ENCODE measurements at regions not wholly inside any gene's neighbourhood (a gene's known extent, or its start where the extent isn't known, plus 50 kb on each side); places are given as distances from the start of the nearest gene placed in this dataset.

DNA sequence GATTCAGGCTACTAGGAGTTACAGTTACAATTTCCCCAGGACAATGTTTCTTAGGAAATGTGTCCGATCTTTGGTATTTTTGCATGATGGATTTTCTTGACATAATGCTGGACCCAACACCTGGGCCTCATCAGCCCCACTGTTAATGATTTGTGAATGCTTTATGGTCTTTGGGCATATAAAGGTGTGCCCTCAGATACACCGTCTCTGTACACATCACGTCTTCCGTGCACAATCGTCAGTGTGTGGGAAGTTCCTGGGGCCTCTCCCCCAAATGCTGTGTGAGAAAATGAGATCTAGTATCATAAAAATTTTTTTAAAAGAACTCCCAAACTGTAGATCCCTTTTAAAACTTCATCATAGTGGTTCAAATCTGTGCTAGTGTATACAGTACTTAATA, 373.2 kb upstream of the ID4 start:
- Histone ChIP-seq H3K4me1 (ENCODE audit: control insufficient read depth, insufficient read depth, low read length) (no peaks in the 10 kb centered on the region), H3K9ac (ENCODE audit: extremely low read depth, low read length, poor library complexity, severe bottlenecking) (no peak overlapping the region), H3K36me3 (ENCODE audit: control insufficient read depth, insufficient read depth, low read length) (no peaks in the 10 kb centered on the region), H3K27ac (ENCODE audit: low read depth, low read length) (no peak overlapping the region), H3K4me3 (ENCODE audit: low read length) (no peak overlapping the region), H3K9me3 (ENCODE audit: control insufficient read depth, low read length) (no peaks in the 10 kb centered on the region), H3K27me3 (ENCODE audit: control insufficient read depth, insufficient read depth, low read length, poor library complexity, severe bottlenecking) (no peaks in the 10 kb centered on the region)
- no peak overlapping the region for H3K27ac Mint-ChIP-seq
- 94 to 100% methylated on average over 1 to 5 of the region's 5 CpGs for WGBS, 2 experiments (ENCODE audit: insufficient coverage in 1 of 2, insufficient read length in 1 of 2)
- no peak overlapping the region for H3K4me3 Mint-ChIP-seq
- no peak for TF ChIP-seq CTCF (conservative IDR thresholded peaks at IDR 0.05)
- no peak for DNase-seq
- H3K4me1 Mint-ChIP-seq = no peaks in the 10 kb centered on the region
- H3K27me3 Mint-ChIP-seq (ENCODE audit: insufficient read depth) = no peaks in the 10 kb centered on the region
- no peaks in the 10 kb centered on the region for H3K36me3 Mint-ChIP-seq (ENCODE audit: low read depth)
- H3K9me3 Mint-ChIP-seq = no peaks in the 10 kb centered on the region

DNA sequence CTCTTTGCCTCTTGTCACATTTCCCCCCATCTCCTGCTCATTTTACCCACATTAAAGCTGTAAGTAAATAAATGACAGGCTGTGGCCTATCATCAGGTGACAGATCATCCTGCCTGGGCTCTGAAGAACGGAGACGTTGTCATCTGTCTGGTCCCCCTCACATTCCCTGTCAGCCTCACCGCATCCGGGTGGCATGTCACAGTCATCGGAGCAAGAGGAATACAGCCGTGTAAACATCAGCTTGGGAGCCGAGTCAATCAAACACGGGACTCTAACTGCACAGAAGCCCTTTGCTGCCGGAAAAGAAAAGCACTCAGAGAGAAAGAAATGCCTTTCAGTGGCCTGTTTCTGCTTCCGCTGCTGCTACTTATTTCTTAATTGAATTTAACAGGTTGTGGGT, 371.9 kb upstream of the ID4 start:
- Histone ChIP-seq H3K4me1 (ENCODE audit: control insufficient read depth, insufficient read depth, low read length) (no peaks in the 10 kb centered on the region), H3K27ac (ENCODE audit: low read depth, low read length) (no peak overlapping the region), H3K27me3 (ENCODE audit: control insufficient read depth, insufficient read depth, low read length, poor library complexity, severe bottlenecking) (no peaks in the 10 kb centered on the region), H3K4me3 (ENCODE audit: low read length) (no peak overlapping the region), H3K9ac (ENCODE audit: extremely low read depth, low read length, poor library complexity, severe bottlenecking) (no peak overlapping the region), H3K9me3 (ENCODE audit: control insufficient read depth, low read length) (no peaks in the 10 kb centered on the region), H3K36me3 (ENCODE audit: control insufficient read depth, insufficient read depth, low read length) (no peaks in the 10 kb centered on the region)
- no peaks in the 10 kb centered on the region for H3K27me3 Mint-ChIP-seq (ENCODE audit: insufficient read depth)
- H3K36me3 Mint-ChIP-seq (ENCODE audit: low read depth) = no peaks in the 10 kb centered on the region
- H3K4me3 Mint-ChIP-seq = no peak overlapping the region
- H3K27ac Mint-ChIP-seq = no peak overlapping the region
- H3K4me1 Mint-ChIP-seq = no peaks in the 10 kb centered on the region
- H3K9me3 Mint-ChIP-seq = no peaks in the 10 kb centered on the region
- 87 to 93% methylated on average over 10 of the region's 10 CpGs for WGBS, 2 experiments (ENCODE audit: insufficient coverage in 1 of 2, insufficient read length in 1 of 2)
- DNase-seq = no peak
- TF ChIP-seq CTCF (conservative IDR thresholded peaks at IDR 0.05) = no peak

- WGBS, 2 experiments (ENCODE audit: insufficient coverage in 1 of 2, insufficient read length in 1 of 2) = 94 to 100% methylated on average over 1 to 3 of the region's 3 CpGs
- no peaks in the 10 kb centered on the region for H3K4me1 Mint-ChIP-seq
- no peaks in the 10 kb centered on the region for H3K4me1 ChIP-seq (ENCODE audit: control insufficient read depth, insufficient read depth, low read length)
- DNase-seq = no peak
- no peak overlapping the region for H3K4me3 Mint-ChIP-seq
- H3K27ac Mint-ChIP-seq = no peak overlapping the region
- no peak for TF ChIP-seq CTCF (conservative IDR thresholded peaks at IDR 0.05)
- no peak overlapping the region for H3K9ac ChIP-seq (ENCODE audit: extremely low read depth, low read length, poor library complexity, severe bottlenecking)
- H3K36me3 Mint-ChIP-seq (ENCODE audit: low read depth) = no peaks in the 10 kb centered on the region
- H3K4me3 ChIP-seq (ENCODE audit: low read length) = no peak overlapping the region
- no peak overlapping the region for H3K27ac ChIP-seq (ENCODE audit: low read depth, low read length)
- no peaks in the 10 kb centered on the region for H3K36me3 ChIP-seq (ENCODE audit: control insufficient read depth, insufficient read depth, low read length)
- no peaks in the 10 kb centered on the region for H3K9me3 Mint-ChIP-seq
- H3K9me3 ChIP-seq (ENCODE audit: control insufficient read depth, low read length) = no peaks in the 10 kb centered on the region
- no peaks in the 10 kb centered on the region for H3K27me3 Mint-ChIP-seq (ENCODE audit: insufficient read depth)
- H3K27me3 ChIP-seq (ENCODE audit: control insufficient read depth, insufficient read depth, low read length, poor library complexity, severe bottlenecking) = no peaks in the 10 kb centered on the region
Measured at GRCh38 chr6:19465760-19466159, 371.4 kb upstream of the ID4 start.

Data from endodermal cell (in vitro differentiated cells).